A673 (cell line): ENCODE measurements at regions not wholly inside any gene's neighbourhood (a gene's known extent, or its start where the extent isn't known, plus 50 kb on each side); places are given as distances from the start of the nearest gene placed in this dataset.

Source experiments
- EZH2 ChIP-seq: fragments of 200-600 bp; sonication (generic); IDR thresholded peaks from 2 replicates; pipeline ENCODE4 v1.6.1; 2017; ENCODE audit warnings: borderline replicate concordance, low read depth, mild to moderate bottlenecking, mixed read lengths, antibody characterized with exemption, low read length; ENCODE audit not compliant: poor library complexity, severe bottlenecking
- TF ChIP-seq, protein P1 (sequence below): fragments of 300-800, 200-600 bp; sonication (generic); conservative IDR thresholded peaks from 2 replicates; pipeline ENCODE4 v1.5.1; 2017; ENCODE audit warnings: low read depth, mild to moderate bottlenecking, antibody characterized with exemption, low read length, moderate library complexity, mixed read lengths

GRCh38 chr1:193486671-193487229 lies 300.3 kb upstream of the B3GALT2 start:
- TF ChIP-seq, protein P1, sequence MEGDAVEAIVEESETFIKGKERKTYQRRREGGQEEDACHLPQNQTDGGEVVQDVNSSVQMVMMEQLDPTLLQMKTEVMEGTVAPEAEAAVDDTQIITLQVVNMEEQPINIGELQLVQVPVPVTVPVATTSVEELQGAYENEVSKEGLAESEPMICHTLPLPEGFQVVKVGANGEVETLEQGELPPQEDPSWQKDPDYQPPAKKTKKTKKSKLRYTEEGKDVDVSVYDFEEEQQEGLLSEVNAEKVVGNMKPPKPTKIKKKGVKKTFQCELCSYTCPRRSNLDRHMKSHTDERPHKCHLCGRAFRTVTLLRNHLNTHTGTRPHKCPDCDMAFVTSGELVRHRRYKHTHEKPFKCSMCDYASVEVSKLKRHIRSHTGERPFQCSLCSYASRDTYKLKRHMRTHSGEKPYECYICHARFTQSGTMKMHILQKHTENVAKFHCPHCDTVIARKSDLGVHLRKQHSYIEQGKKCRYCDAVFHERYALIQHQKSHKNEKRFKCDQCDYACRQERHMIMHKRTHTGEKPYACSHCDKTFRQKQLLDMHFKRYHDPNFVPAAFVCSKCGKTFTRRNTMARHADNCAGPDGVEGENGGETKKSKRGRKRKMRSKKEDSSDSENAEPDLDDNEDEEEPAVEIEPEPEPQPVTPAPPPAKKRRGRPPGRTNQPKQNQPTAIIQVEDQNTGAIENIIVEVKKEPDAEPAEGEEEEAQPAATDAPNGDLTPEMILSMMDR = no peak
- TF ChIP-seq EZH2 = no peak
